SK-N-SH (cell line): ENCODE measurements at regions not wholly inside any gene's neighbourhood (a gene's known extent, or its start where the extent isn't known, plus 50 kb on each side); places are given as distances from the start of the nearest gene placed in this dataset.

ENCODE experiments used
- CTCF ChIA-PET: fragments of 300-600, 350-600 bp; formaldehyde crosslinking; extraction: SDS; loops from one replicate; lab custom pipeline; 2021; lab: Yijun Ruan, JAX
- POLR2A ChIA-PET: fragments of 350-600 bp; sonication (Branson Sonifier 250); formaldehyde crosslinking; extraction: SDS; loops from one replicate; lab custom pipeline; 2020; ENCODE audit warnings: antibody characterized with exemption, inconsistent platforms; lab: Yijun Ruan, JAX
- DNase-seq: peaks from one replicate; pipeline ENCODE4 v3.0.0; 2012
- H2AFZ ChIP-seq: fragments of 200-600 bp; sonication (generic); 2 replicates; pipeline ENCODE4 v1.8.1; 2016; ENCODE audit warnings: antibody characterized with exemption, mild to moderate bottlenecking, low read depth
- H3F3A ChIP-seq: fragments of 200-600 bp; sonication (generic); replicated peaks from 2 replicates; pipeline ENCODE3; 2016; ENCODE audit warnings: antibody characterized with exemption, mild to moderate bottlenecking; ENCODE audit not compliant: insufficient read depth
- H3K27ac ChIP-seq, 2 experiments: fragments of 200-500 bp in 1 of 2; fragments of 200-600 bp in 1 of 2; sonication (Bioruptor generic) in 1 of 2; sonication (generic), shearing (Covaris generic) in 1 of 2; 2 replicates each; pipeline versions ENCODE4 v1.5.1 to v1.6.1; 2014 to 2016; ENCODE audit warnings: low read depth in 2 of 2, inconsistent platforms in 1 of 2, low read length in 1 of 2, mild to moderate bottlenecking in 1 of 2, mixed read lengths in 1 of 2
- H3K27me3 ChIP-seq: fragments of 200-600 bp; sonication (generic), shearing (Covaris generic); 2 replicates; pipeline ENCODE4 v1.6.1; 2016; ENCODE audit warnings: mixed run types; ENCODE audit not compliant: insufficient read depth
- H3K36me3 ChIP-seq, 2 experiments: fragments of 200-500 bp in 1 of 2; fragments of 200-600 bp in 1 of 2; sonication (Bioruptor generic) in 1 of 2; sonication (generic) in 1 of 2; replicated peaks in 1 of 2; 2 replicates each; pipeline versions ENCODE3 to v1.5.1; 2014 to 2016; ENCODE audit warnings: low read length in 1 of 2, mild to moderate bottlenecking in 1 of 2; ENCODE audit not compliant: insufficient read depth in 2 of 2, control insufficient read depth in 1 of 2
- H3K4me1 ChIP-seq, 2 experiments: fragments of 200-500 bp in 1 of 2; fragments of 200-600 bp in 1 of 2; sonication (Bioruptor generic) in 1 of 2; sonication (generic), shearing (Covaris generic) in 1 of 2; 2 replicates each; pipeline versions ENCODE4 v1.5.1 to v1.6.1; 2014 to 2016; ENCODE audit warnings: low read depth in 1 of 2, low read length in 1 of 2, mixed run types in 1 of 2; ENCODE audit not compliant: insufficient read depth in 2 of 2, control insufficient read depth in 1 of 2
- H3K4me2 ChIP-seq: fragments of 200-600 bp; sonication (generic), shearing (Covaris generic); 2 replicates; pipeline ENCODE4 v1.6.1; 2017; ENCODE audit warnings: mixed run types
- H3K4me3 ChIP-seq, 2 experiments: fragments of 200-500 bp in 1 of 2; fragments of 200-600 bp in 1 of 2; sonication (Bioruptor generic) in 1 of 2; sonication (generic), shearing (Covaris generic) in 1 of 2; 2 replicates each; pipeline versions ENCODE4 v1.5.1 to v1.8.1; 2014 to 2016; ENCODE audit warnings: low read depth in 2 of 2, inconsistent platforms in 1 of 2, low read length in 1 of 2, mild to moderate bottlenecking in 1 of 2, mixed read lengths in 1 of 2, moderate library complexity in 1 of 2
- H3K79me2 ChIP-seq: fragments of 200-600 bp; sonication (generic); 2 replicates; pipeline ENCODE4 v1.8.1; 2017; ENCODE audit warnings: mild to moderate bottlenecking; ENCODE audit not compliant: insufficient read depth
- H3K9ac ChIP-seq: fragments of 200-600 bp; sonication (generic); 2 replicates; pipeline ENCODE4 v1.6.1; 2017; ENCODE audit warnings: mixed run types
- H3K9me2 ChIP-seq: fragments of 200-600 bp; sonication (generic); 2 replicates; pipeline ENCODE4 v1.6.1; 2017; ENCODE audit warnings: mixed run types
- H3K9me3 ChIP-seq: fragments of 200-600 bp; sonication (generic); 2 replicates; pipeline ENCODE4 v1.6.1; 2017; ENCODE audit warnings: mixed run types, mild to moderate bottlenecking, moderate library complexity
- H4K20me1 ChIP-seq: fragments of 200-600 bp; sonication (generic); 2 replicates; pipeline ENCODE4 v1.6.1; 2017; ENCODE audit warnings: mild to moderate bottlenecking, mixed run types; ENCODE audit not compliant: insufficient read depth
- CHD2 ChIP-seq: fragments of 150-350 bp; IDR thresholded peaks from 2 replicates; pipeline ENCODE4 v1.6.1; 2018; ENCODE audit warnings: low read length; ENCODE audit not compliant: partially characterized antibody
- EP300 ChIP-seq, 2 experiments: IDR thresholded peaks; 2 replicates each; pipeline versions ENCODE4 v1.4.0 to v1.6.1; 2012; ENCODE audit warnings: borderline replicate concordance in 1 of 2, low read depth in 1 of 2, low read length in 1 of 2
- IRF3 ChIP-seq: fragments of 150-350 bp; IDR thresholded peaks from 2 replicates; pipeline ENCODE4 v1.6.1; 2016; ENCODE audit warnings: mild to moderate bottlenecking, low read depth, low read length
- JUND ChIP-seq: IDR thresholded peaks from 2 replicates; pipeline ENCODE4 v1.4.0; 2012
- MXI1 ChIP-seq: IDR thresholded peaks from 2 replicates; pipeline ENCODE4 v1.6.1; 2012; ENCODE audit warnings: mild to moderate bottlenecking, low read depth, low read length, improper control_type of control experiment
- NRF1 ChIP-seq: IDR thresholded peaks from 2 replicates; pipeline ENCODE4 v1.6.1; 2012; ENCODE audit warnings: low read depth, mild to moderate bottlenecking, low read length
- RCOR1 ChIP-seq: fragments of 150-350 bp; IDR thresholded peaks from 2 replicates; pipeline ENCODE4 v1.6.1; 2017; ENCODE audit warnings: antibody characterized with exemption, low read length
- SIN3A ChIP-seq: IDR thresholded peaks from 2 replicates; pipeline ENCODE4 v1.6.1; 2012; ENCODE audit warnings: low read depth, mild to moderate bottlenecking, low read length, moderate library complexity, borderline replicate concordance
- TAF1 ChIP-seq: IDR thresholded peaks from 2 replicates; pipeline ENCODE4 v1.6.1; 2012; ENCODE audit warnings: low read depth, mild to moderate bottlenecking, low read length, moderate library complexity, borderline replicate concordance
- USF1 ChIP-seq: IDR thresholded peaks from 2 replicates; pipeline ENCODE4 v1.4.0; 2012; ENCODE audit warnings: low read depth, borderline replicate concordance
- WGBS: methylation state at CpG from one replicate; pipeline ENCODE4 v1.1.6; 2017; ENCODE audit warnings: low lambda C conversion rate; 5-methylcytosine and 5-hydroxymethylcytosine counted together
- small RNA-seq, 7 experiments: library from RNA; depleted of rRNA; stranded (forward); fragments of <200 nt; gene quantifications; one replicate each; pipeline ENCODE3, GENCODE V24; 2012

- Histone ChIP-seq H3K27ac (no peak overlapping the region), H3K9ac (no peak overlapping the region), H3K4me1 (no peaks in the 10 kb centered on the region), H3K4me3 (no peak overlapping the region), H3F3A (no peaks in the 10 kb centered on the region), H3K9me2 (no peaks in the 10 kb centered on the region), H3K36me3 (no peaks in the 10 kb centered on the region), H3K27me3 (no peaks in the 10 kb centered on the region), H3K79me2 (no peaks in the 10 kb centered on the region), H3K4me2 (no peak overlapping the region), H2AFZ (no peak overlapping the region), H4K20me1 (no peaks in the 10 kb centered on the region), H3K9me3 (no peaks in the 10 kb centered on the region)
- CTCF ChIA-PET = no interaction called here
- WGBS = 21% methylated on average over 4 of the region's 4 CpGs
- DNase-seq = no peak
- TF ChIP-seq RCOR1 (no peak), SIN3A (no peak), IRF3 (no peak), NRF1 (no peak), MXI1 (no peak), USF1 (no peak), TAF1 (no peak), EP300 (IDR thresholded peaks at IDR 0.05; ENCODE audit: borderline replicate concordance in 1 of 2, low read depth in 1 of 2, low read length in 1 of 2) (no peak), CHD2 (no peak), JUND (no peak)
- POLR2A ChIA-PET = no interaction called here
Measured at GRCh38 chr5:20420991-20421595, 433.1 kb upstream of the CDH18 start.

Small RNAs in the stretch of these regions (small RNA-seq; reads per million reads assigned to genes)
- gene AC091946.2 = 0 reads per million in 7 experiments
- gene AC140172.1 = 0 reads per million in 7 experiments
